GM12878 (cell line): ENCODE measurements at regions not wholly inside any gene's neighbourhood (a gene's known extent, or its start where the extent isn't known, plus 50 kb on each side); places are given as distances from the start of the nearest gene placed in this dataset.

Experiments used
- ATAC-seq: fragments of 200-7000 bp; cut with Tn5 transposase; 3 replicates; pipeline ENCODE4 v1.9.1; 2020; ENCODE audit warnings: mild to moderate bottlenecking, moderate library complexity
- BruUV-seq: library from RNA; stranded (reverse); fragments of 400-500 nt; replicated peaks from 2 replicates; lab custom pipeline; 2021; lab: Mats Ljungman, UMichigan
- CTCF ChIA-PET: fragments of 300-600 bp; sonication (Branson Sonifier 250); formaldehyde crosslinking; extraction: SDS; loops from one replicate; lab custom pipeline; 2021; ENCODE audit warnings: inconsistent platforms; lab: Yijun Ruan, JAX
- POLR2A ChIA-PET: fragments of 350-600 bp; formaldehyde crosslinking; extraction: SDS; loops from one replicate; lab custom pipeline; 2021; ENCODE audit warnings: inconsistent platforms; lab: Charles Lee
- RAD21 ChIA-PET: fragments of 300-600 bp; sonication (Branson Sonifier 250); formaldehyde crosslinking; loops from one replicate; lab custom pipeline; 2023; ENCODE audit warnings: antibody characterized with exemption; ENCODE audit not compliant: unreplicated experiment; lab: Charles Lee
- SMC1A ChIA-PET: fragments of 300-600 bp; sonication (Branson Sonifier 250); formaldehyde crosslinking; loops from one replicate; lab custom pipeline; 2023; ENCODE audit not compliant: unreplicated experiment, uncharacterized antibody; lab: Charles Lee
- DNase-seq: peaks from one replicate; pipeline ENCODE4 v3.0.0-alpha.2; 2011; ENCODE audit warnings: low read depth, low spot score
- FAIRE-seq: peaks from 3 replicates; lab custom pipeline; 2011; peaks lifted over from hg19 to GRCh38; lab: Jason Lieb, UNC
- H2AFZ ChIP-seq: 2 replicates; pipeline ENCODE4 v1.6.0; 2011; ENCODE audit warnings: low read depth, low read length, control low read depth; ENCODE audit not compliant: control insufficient read depth
- H3K27ac ChIP-seq: 2 replicates; pipeline ENCODE4 v1.5.1; 2011; ENCODE audit warnings: control low read depth; ENCODE audit not compliant: control insufficient read depth, insufficient read depth
- H3K27me3 ChIP-seq, 2 experiments: replicated peaks in 1 of 2; 2 replicates each; pipeline versions ENCODE4 v1.6.0 to v1.6.1; 2011; ENCODE audit warnings: low read length in 1 of 2; ENCODE audit not compliant: control insufficient read depth in 2 of 2, insufficient read depth in 2 of 2
- H3K36me3 ChIP-seq, 2 experiments: 2 replicates each; pipeline ENCODE4 v1.5.1; 2011; ENCODE audit warnings: low read length in 1 of 2; ENCODE audit not compliant: control insufficient read depth in 2 of 2, insufficient read depth in 2 of 2
- H3K4me1 ChIP-seq: 2 replicates; pipeline ENCODE4 v1.6.1; 2011; ENCODE audit warnings: mild to moderate bottlenecking, low read length, moderate library complexity, mixed read lengths; ENCODE audit not compliant: control insufficient read depth, insufficient read depth
- H3K4me2 ChIP-seq: 2 replicates; pipeline ENCODE4 v1.6.0; 2011; ENCODE audit warnings: control low read depth; ENCODE audit not compliant: control insufficient read depth, insufficient read depth
- H3K4me3 ChIP-seq: fragments of 200-600 bp; sonication (generic); 2 replicates; pipeline ENCODE4 v1.5.1; 2016
- H3K79me2 ChIP-seq: 2 replicates; pipeline ENCODE4 v1.6.0; 2011; ENCODE audit warnings: low read length; ENCODE audit not compliant: control insufficient read depth, insufficient read depth
- H3K9ac ChIP-seq: 2 replicates; pipeline ENCODE4 v1.8.0; 2011; ENCODE audit warnings: low read length, control low read depth, mixed read lengths; ENCODE audit not compliant: control insufficient read depth, insufficient read depth
- H3K9me3 ChIP-seq: replicated peaks from 3 replicates; pipeline ENCODE4 v1.5.1; 2011; ENCODE audit warnings: mild to moderate bottlenecking, low read length; ENCODE audit not compliant: control insufficient read depth, insufficient read depth
- H4K20me1 ChIP-seq: 2 replicates; pipeline ENCODE4 v1.6.0; 2011; ENCODE audit not compliant: control insufficient read depth, insufficient read depth
- EED ChIP-seq: sonication (generic); IDR thresholded peaks from 2 replicates; pipeline ENCODE4 v1.6.1; 2016; ENCODE audit warnings: antibody characterized with exemption, low read depth
- IKZF1 ChIP-seq: fragments of 450-650 bp; conservative IDR thresholded peaks from 2 replicates; pipeline ENCODE4 v1.6.1; 2017; ENCODE audit warnings: antibody characterized with exemption, mild to moderate bottlenecking
- PAX5 ChIP-seq: IDR thresholded peaks from 2 replicates; pipeline ENCODE4 v1.6.1; 2011; ENCODE audit warnings: low read depth, low read length, borderline replicate concordance
- TCF12 ChIP-seq: IDR thresholded peaks from 2 replicates; pipeline ENCODE4 v1.6.1; 2011; ENCODE audit warnings: low read depth, mild to moderate bottlenecking, low read length
- WGBS: methylation state at CpG from one replicate; pipeline ENCODE4 v1.1.6; 2016; ENCODE audit warnings: low lambda C conversion rate; ENCODE audit not compliant: insufficient replicate concordance, insufficient coverage; ENCODE audit errors: missing lambda C conversion rate; 5-methylcytosine and 5-hydroxymethylcytosine counted together
- in situ Hi-C: fragments of 300-500 bp; cut with MboI; formaldehyde crosslinking; loops from 9 replicates; pipeline ENCODE4 v1.14.3; 2018; ENCODE audit warnings: mixed read lengths
- intact Hi-C: fragments of 100-400 bp; cut with micrococcal nuclease; formaldehyde crosslinking; loops from one replicate; pipeline ENCODE4 v1.14.2; 2022; ENCODE audit not compliant: unreplicated experiment
- TF ChIP-seq, protein P1 (sequence below): fragments of 450-650 bp; IDR thresholded peaks from 2 replicates; pipeline ENCODE4 v1.6.1; 2016; ENCODE audit warnings: mild to moderate bottlenecking
- TF ChIP-seq, protein P2 (sequence below): fragments of 450-650 bp; conservative IDR thresholded peaks from 2 replicates; pipeline ENCODE4 v1.6.1; 2017; ENCODE audit warnings: mild to moderate bottlenecking, moderate library complexity
- TF ChIP-seq, protein P3 (sequence below): IDR thresholded peaks from 2 replicates; pipeline ENCODE4 v1.6.1; 2012; ENCODE audit warnings: mild to moderate bottlenecking, low read depth, low read length
- TF ChIP-seq, protein P4 (sequence below): fragments of 150-350 bp; IDR thresholded peaks from 2 replicates; pipeline ENCODE4 v1.6.1; 2014; ENCODE audit warnings: mild to moderate bottlenecking, low read depth, low read length
- TF ChIP-seq, protein P5 (sequence below): IDR thresholded peaks from 2 replicates; pipeline ENCODE4 v1.6.1; 2011; ENCODE audit warnings: borderline replicate concordance, low read depth, mild to moderate bottlenecking, moderate library complexity, low read length; ENCODE audit not compliant: insufficient read depth, poor library complexity, severe bottlenecking
- TF ChIP-seq, protein P6 (sequence below): IDR thresholded peaks from 2 replicates; pipeline ENCODE4 v1.6.1; 2011; ENCODE audit warnings: low read depth, low read length, improper control_type of control experiment, borderline replicate concordance

DNA sequence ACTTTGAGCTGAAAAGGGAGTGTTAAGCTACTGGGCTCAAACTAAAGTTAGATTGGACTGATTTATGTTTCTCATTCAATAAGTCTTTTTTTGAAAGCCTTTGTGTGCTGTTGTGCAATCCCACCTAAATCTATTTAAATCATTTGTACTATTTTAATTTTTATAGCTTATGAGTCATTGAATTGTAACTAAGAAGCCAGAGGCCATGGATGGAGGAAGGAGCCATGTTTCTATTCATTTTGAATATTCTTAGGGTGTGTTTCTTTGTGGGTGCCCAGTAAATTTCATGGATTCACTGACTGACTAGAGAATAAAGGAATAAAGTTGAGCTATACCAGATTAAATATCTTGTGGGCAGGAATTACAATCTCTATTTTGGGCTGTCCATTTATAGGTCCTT, 238.5 kb downstream of the KIF4B start (continued):
- no peak for TF ChIP-seq IKZF1
- TF ChIP-seq, protein P1, sequence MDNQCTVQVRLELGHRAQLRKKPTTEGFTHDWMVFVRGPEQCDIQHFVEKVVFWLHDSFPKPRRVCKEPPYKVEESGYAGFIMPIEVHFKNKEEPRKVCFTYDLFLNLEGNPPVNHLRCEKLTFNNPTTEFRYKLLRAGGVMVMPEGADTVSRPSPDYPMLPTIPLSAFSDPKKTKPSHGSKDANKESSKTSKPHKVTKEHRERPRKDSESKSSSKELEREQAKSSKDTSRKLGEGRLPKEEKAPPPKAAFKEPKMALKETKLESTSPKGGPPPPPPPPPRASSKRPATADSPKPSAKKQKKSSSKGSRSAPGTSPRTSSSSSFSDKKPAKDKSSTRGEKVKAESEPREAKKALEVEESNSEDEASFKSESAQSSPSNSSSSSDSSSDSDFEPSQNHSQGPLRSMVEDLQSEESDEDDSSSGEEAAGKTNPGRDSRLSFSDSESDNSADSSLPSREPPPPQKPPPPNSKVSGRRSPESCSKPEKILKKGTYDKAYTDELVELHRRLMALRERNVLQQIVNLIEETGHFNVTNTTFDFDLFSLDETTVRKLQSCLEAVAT, result no peak

DNA sequence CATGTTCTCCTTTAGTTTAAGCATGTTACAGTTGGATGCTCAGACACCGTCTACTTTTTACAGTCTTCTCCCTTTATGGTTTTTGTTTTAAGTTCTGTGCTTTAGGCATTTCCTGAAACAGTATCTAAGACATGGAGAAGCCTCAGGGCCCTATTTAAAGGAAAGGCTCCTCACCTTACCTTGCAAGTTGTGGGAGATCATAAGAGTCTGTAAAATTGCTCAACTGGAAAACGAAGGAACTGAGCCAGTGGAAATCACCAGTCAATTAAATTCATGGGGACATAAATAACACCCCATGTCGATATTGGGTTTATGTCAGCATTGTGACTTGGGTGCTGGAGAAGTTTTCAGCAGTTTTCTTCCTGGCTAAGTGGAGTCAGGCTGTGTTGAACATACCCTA, 239.2 kb downstream of the KIF4B start:
- FAIRE-seq (no peak), ATAC-seq (no peak)
- TF ChIP-seq TCF12 (no peak), EED (no peak), PAX5 (no peak)
- TF ChIP-seq, protein P2, sequence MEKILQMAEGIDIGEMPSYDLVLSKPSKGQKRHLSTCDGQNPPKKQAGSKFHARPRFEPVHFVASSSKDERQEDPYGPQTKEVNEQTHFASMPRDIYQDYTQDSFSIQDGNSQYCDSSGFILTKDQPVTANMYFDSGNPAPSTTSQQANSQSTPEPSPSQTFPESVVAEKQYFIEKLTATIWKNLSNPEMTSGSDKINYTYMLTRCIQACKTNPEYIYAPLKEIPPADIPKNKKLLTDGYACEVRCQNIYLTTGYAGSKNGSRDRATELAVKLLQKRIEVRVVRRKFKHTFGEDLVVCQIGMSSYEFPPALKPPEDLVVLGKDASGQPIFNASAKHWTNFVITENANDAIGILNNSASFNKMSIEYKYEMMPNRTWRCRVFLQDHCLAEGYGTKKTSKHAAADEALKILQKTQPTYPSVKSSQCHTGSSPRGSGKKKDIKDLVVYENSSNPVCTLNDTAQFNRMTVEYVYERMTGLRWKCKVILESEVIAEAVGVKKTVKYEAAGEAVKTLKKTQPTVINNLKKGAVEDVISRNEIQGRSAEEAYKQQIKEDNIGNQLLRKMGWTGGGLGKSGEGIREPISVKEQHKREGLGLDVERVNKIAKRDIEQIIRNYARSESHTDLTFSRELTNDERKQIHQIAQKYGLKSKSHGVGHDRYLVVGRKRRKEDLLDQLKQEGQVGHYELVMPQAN, result no peak
- TF ChIP-seq, protein P3, sequence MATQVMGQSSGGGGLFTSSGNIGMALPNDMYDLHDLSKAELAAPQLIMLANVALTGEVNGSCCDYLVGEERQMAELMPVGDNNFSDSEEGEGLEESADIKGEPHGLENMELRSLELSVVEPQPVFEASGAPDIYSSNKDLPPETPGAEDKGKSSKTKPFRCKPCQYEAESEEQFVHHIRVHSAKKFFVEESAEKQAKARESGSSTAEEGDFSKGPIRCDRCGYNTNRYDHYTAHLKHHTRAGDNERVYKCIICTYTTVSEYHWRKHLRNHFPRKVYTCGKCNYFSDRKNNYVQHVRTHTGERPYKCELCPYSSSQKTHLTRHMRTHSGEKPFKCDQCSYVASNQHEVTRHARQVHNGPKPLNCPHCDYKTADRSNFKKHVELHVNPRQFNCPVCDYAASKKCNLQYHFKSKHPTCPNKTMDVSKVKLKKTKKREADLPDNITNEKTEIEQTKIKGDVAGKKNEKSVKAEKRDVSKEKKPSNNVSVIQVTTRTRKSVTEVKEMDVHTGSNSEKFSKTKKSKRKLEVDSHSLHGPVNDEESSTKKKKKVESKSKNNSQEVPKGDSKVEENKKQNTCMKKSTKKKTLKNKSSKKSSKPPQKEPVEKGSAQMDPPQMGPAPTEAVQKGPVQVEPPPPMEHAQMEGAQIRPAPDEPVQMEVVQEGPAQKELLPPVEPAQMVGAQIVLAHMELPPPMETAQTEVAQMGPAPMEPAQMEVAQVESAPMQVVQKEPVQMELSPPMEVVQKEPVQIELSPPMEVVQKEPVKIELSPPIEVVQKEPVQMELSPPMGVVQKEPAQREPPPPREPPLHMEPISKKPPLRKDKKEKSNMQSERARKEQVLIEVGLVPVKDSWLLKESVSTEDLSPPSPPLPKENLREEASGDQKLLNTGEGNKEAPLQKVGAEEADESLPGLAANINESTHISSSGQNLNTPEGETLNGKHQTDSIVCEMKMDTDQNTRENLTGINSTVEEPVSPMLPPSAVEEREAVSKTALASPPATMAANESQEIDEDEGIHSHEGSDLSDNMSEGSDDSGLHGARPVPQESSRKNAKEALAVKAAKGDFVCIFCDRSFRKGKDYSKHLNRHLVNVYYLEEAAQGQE, result no peak
- TF ChIP-seq, protein P4, sequence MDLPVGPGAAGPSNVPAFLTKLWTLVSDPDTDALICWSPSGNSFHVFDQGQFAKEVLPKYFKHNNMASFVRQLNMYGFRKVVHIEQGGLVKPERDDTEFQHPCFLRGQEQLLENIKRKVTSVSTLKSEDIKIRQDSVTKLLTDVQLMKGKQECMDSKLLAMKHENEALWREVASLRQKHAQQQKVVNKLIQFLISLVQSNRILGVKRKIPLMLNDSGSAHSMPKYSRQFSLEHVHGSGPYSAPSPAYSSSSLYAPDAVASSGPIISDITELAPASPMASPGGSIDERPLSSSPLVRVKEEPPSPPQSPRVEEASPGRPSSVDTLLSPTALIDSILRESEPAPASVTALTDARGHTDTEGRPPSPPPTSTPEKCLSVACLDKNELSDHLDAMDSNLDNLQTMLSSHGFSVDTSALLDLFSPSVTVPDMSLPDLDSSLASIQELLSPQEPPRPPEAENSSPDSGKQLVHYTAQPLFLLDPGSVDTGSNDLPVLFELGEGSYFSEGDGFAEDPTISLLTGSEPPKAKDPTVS, result no peak
- TF ChIP-seq, protein P5, sequence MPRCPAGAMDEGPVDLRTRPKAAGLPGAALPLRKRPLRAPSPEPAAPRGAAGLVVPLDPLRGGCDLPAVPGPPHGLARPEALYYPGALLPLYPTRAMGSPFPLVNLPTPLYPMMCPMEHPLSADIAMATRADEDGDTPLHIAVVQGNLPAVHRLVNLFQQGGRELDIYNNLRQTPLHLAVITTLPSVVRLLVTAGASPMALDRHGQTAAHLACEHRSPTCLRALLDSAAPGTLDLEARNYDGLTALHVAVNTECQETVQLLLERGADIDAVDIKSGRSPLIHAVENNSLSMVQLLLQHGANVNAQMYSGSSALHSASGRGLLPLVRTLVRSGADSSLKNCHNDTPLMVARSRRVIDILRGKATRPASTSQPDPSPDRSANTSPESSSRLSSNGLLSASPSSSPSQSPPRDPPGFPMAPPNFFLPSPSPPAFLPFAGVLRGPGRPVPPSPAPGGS, result no peak
- TF ChIP-seq, protein P6, sequence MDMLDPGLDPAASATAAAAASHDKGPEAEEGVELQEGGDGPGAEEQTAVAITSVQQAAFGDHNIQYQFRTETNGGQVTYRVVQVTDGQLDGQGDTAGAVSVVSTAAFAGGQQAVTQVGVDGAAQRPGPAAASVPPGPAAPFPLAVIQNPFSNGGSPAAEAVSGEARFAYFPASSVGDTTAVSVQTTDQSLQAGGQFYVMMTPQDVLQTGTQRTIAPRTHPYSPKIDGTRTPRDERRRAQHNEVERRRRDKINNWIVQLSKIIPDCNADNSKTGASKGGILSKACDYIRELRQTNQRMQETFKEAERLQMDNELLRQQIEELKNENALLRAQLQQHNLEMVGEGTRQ, result no peak

More for the DNA sequence above, 239.2 kb downstream of the KIF4B start:
- Histone ChIP-seq H3K27me3 (no peaks in the 10 kb centered on the region), H3K79me2 (no peaks in the 10 kb centered on the region), H3K27ac (no peak overlapping the region), H4K20me1 (no peaks in the 10 kb centered on the region; the same call in 1 of the 2 replicates), H3K4me1 (no peaks in the 10 kb centered on the region), H3K4me3 (no peak overlapping the region), H2AFZ (no peak overlapping the region), H3K4me2 (no peak overlapping the region), H3K9me3 (no peaks in the 10 kb centered on the region), H3K36me3 (no peaks in the 10 kb centered on the region), H3K9ac (no peak overlapping the region)
- ChIA-PET POLR2A (no interaction called here), CTCF (no interaction called here), RAD21 (no interaction called here), SMC1A (no interaction called here)
- intact Hi-C loops (no loop called here), in situ Hi-C loops (no loop called here)
- no peak for DNase-seq
- WGBS, result 17% methylated on average over 3 of the region's 3 CpGs
- BruUV-seq, result no TSS peak
